K562 (cell line): ENCODE measurements at regions not wholly inside any gene's neighbourhood (a gene's known extent, or its start where the extent isn't known, plus 50 kb on each side); places are given as distances from the start of the nearest gene placed in this dataset.

Source experiments
- ATAC-seq: fragments of 200-7000 bp; cut with Tn5 transposase; 3 replicates; pipeline ENCODE4 v1.9.1; 2020; ENCODE audit warnings: moderate library complexity
- BruUV-seq: library from RNA; stranded (reverse); fragments of 400-500 nt; replicated peaks from 2 replicates; lab custom pipeline; 2021; lab: Mats Ljungman, UMichigan
- CTCF ChIA-PET: fragments of 300-600 bp; formaldehyde crosslinking; extraction: SDS; loops from one replicate; lab custom pipeline; 2021; ENCODE audit warnings: low intra/inter-chr PET ratio; lab: Yijun Ruan, JAX
- POLR2A ChIA-PET: fragments of 300-600, 350-650 bp; sonication (Branson Sonifier 250); formaldehyde crosslinking; extraction: SDS; loops from one replicate; lab custom pipeline; 2021; ENCODE audit warnings: antibody characterized with exemption, inconsistent platforms; lab: Yijun Ruan, JAX
- DNase-seq, 4 experiments: peaks; one replicate each; pipeline versions ENCODE4 v3.0.0 to v3.0.0-alpha.2; 2011 to 2018; ENCODE audit warnings: low spot score in 3 of 4, mixed read lengths in 3 of 4; ENCODE audit errors: extremely low read depth in 1 of 4
- FAIRE-seq: peaks from 2 replicates; lab custom pipeline; 2011; peaks lifted over from hg19 to GRCh38; lab: Jason Lieb, UNC
- H2AFZ ChIP-seq: 2 replicates; pipeline ENCODE4 v1.6.0; 2011; ENCODE audit warnings: low read depth, low read length, control low read depth, inconsistent platforms
- H3K27ac ChIP-seq: fragments of 200-600 bp; 3 replicates; pipeline ENCODE4 v1.8.0; 2011; ENCODE audit warnings: low read depth, mild to moderate bottlenecking, control low read depth, inconsistent platforms, low read length, moderate library complexity, mixed read lengths; ENCODE audit errors: extremely low read depth
- H3K27me3 ChIP-seq, 2 experiments: fragments of 300-600 bp in 1 of 2; 2 replicates in 1 of 2; 3 replicates in 1 of 2; pipeline versions ENCODE4 v1.6.0 to v1.8.0; 2011; ENCODE audit warnings: inconsistent platforms in 2 of 2, low read length in 2 of 2, mild to moderate bottlenecking in 1 of 2, mixed read lengths in 1 of 2, moderate library complexity in 1 of 2; ENCODE audit not compliant: control insufficient read depth in 2 of 2, insufficient read depth in 2 of 2
- H3K36me3 ChIP-seq: fragments of 300-600 bp; 3 replicates; pipeline ENCODE4 v1.8.0; 2011; ENCODE audit warnings: mild to moderate bottlenecking, low read length, inconsistent platforms; ENCODE audit not compliant: control insufficient read depth, insufficient read depth
- H3K4me1 ChIP-seq, 2 experiments: fragments of 200-600 bp in 1 of 2; replicated peaks in 1 of 2; 2 replicates in 1 of 2; 3 replicates in 1 of 2; pipeline versions ENCODE4 v1.5.1 to v1.8.0; 2011; ENCODE audit warnings: inconsistent platforms in 2 of 2, low read length in 2 of 2, mild to moderate bottlenecking in 1 of 2, mixed read lengths in 1 of 2, moderate library complexity in 1 of 2; ENCODE audit not compliant: control insufficient read depth in 2 of 2, insufficient read depth in 2 of 2
- H3K4me2 ChIP-seq: 2 replicates; pipeline ENCODE4 v1.6.1; 2011; ENCODE audit warnings: low read length, control low read depth, inconsistent platforms, mixed read lengths; ENCODE audit not compliant: insufficient read depth
- H3K4me3 ChIP-seq: fragments of 200-600 bp; sonication (generic), shearing (Covaris generic); 2 replicates; pipeline ENCODE4 v1.5.1; 2016; ENCODE audit warnings: control low read depth, inconsistent platforms
- H3K79me2 ChIP-seq: fragments of 200-600 bp; 3 replicates; pipeline ENCODE4 v1.8.0; 2011; ENCODE audit warnings: low read length, inconsistent platforms; ENCODE audit not compliant: control insufficient read depth, insufficient read depth
- H3K9ac ChIP-seq, 2 experiments: 2 replicates each; pipeline versions ENCODE4 v1.6.0 to v1.6.1; 2011; ENCODE audit warnings: low read depth in 2 of 2, low read length in 2 of 2, control low read depth in 1 of 2, inconsistent platforms in 1 of 2, mild to moderate bottlenecking in 1 of 2, mixed read lengths in 1 of 2; ENCODE audit not compliant: insufficient read depth in 1 of 2
- H3K9me1 ChIP-seq: one replicate; pipeline ENCODE4 v1.6.0; 2011; ENCODE audit warnings: inconsistent platforms, mild to moderate bottlenecking, low read length, moderate library complexity; ENCODE audit not compliant: control insufficient read depth, insufficient read depth
- H3K9me3 ChIP-seq: replicated peaks from 2 replicates; pipeline ENCODE4 v1.5.1; 2011; ENCODE audit warnings: low read depth, low read length, inconsistent platforms; ENCODE audit not compliant: control insufficient read depth, insufficient read depth
- H4K20me1 ChIP-seq: replicated peaks from 2 replicates; pipeline ENCODE4 v1.6.1; 2011; ENCODE audit warnings: low read length, inconsistent platforms, mixed read lengths; ENCODE audit not compliant: control insufficient read depth, insufficient read depth
- ATF4 ChIP-seq: fragments of 450-650 bp; formaldehyde crosslinking; IDR thresholded peaks from 2 replicates; pipeline ENCODE4 v1.4.0; 2022; ENCODE audit warnings: mild to moderate bottlenecking, moderate library complexity
- BRCA1 ChIP-seq, 2 experiments: fragments of 450-650 bp in 1 of 2; sonication (generic) in 1 of 2; formaldehyde crosslinking in 1 of 2; IDR thresholded peaks; 2 replicates each; pipeline versions ENCODE4 v1.5.0 to v1.6.1; 2017 to 2020; ENCODE audit warnings: mild to moderate bottlenecking in 1 of 2, missing genetic modification reagents in 1 of 2
- CBFA2T3 ChIP-seq: fragments of 450-650 bp; IDR thresholded peaks from 2 replicates; pipeline ENCODE4 v1.6.1; 2017
- CSDE1 ChIP-seq, 2 experiments: fragments of 450-650 bp; IDR thresholded peaks; 2 replicates each; pipeline ENCODE4 v1.6.1; 2016; ENCODE audit warnings: mild to moderate bottlenecking in 1 of 2
- E2F3 ChIP-seq: fragments of 250-450 bp; sonication (Bioruptor Pico); IDR thresholded peaks from 2 replicates; pipeline ENCODE4 v1.4.0; 2020; ENCODE audit warnings: mild to moderate bottlenecking
- HDAC6 ChIP-seq: IDR thresholded peaks from 2 replicates; pipeline ENCODE4 v1.6.1; 2012; ENCODE audit warnings: low read depth, mild to moderate bottlenecking, control low read depth, inconsistent platforms, low read length, moderate library complexity
- HLTF ChIP-seq: fragments of 450-650 bp; IDR thresholded peaks from 2 replicates; pipeline ENCODE4 v1.6.1; 2016
- HNRNPH1 ChIP-seq: fragments of 200-400 bp; formaldehyde crosslinking; optimal IDR thresholded peaks from 2 replicates; pipeline ENCODE3; 2017; ENCODE audit warnings: low read depth, mild to moderate bottlenecking, low read length, moderate library complexity
- MEF2A ChIP-seq: IDR thresholded peaks from 2 replicates; pipeline ENCODE4 v1.6.1; 2011; ENCODE audit warnings: low read depth, mild to moderate bottlenecking, low read length, moderate library complexity; ENCODE audit not compliant: control insufficient read depth
- NR0B1 ChIP-seq: fragments of 450-650 bp; IDR thresholded peaks from one replicate; pipeline ENCODE4 v1.6.1; 2018; ENCODE audit warnings: mild to moderate bottlenecking, moderate library complexity; ENCODE audit not compliant: partially characterized antibody
- NR2C2 ChIP-seq, 2 experiments: fragments of 200-800 bp in 1 of 2; sonication (Bioruptor generic) in 1 of 2; sonication (generic) in 1 of 2; formaldehyde crosslinking in 1 of 2; IDR thresholded peaks; 2 replicates each; pipeline versions ENCODE4 v1.6.1 to v1.8.0; 2016 to 2022; ENCODE audit warnings: mild to moderate bottlenecking in 1 of 2, missing compliant biosample characterization in 1 of 2, missing genetic modification characterization in 1 of 2, missing genetic modification reagents in 1 of 2
- POLR3A ChIP-seq: IDR thresholded peaks from 2 replicates; pipeline ENCODE4 v1.6.1; 2011; ENCODE audit warnings: borderline replicate concordance, mild to moderate bottlenecking, moderate library complexity; ENCODE audit not compliant: insufficient read length, insufficient read depth; ENCODE audit errors: extremely low read depth
- RBBP5 ChIP-seq: fragments of 200-600 bp; sonication (generic); IDR thresholded peaks from 2 replicates; pipeline ENCODE4 v1.6.1; 2012; ENCODE audit warnings: borderline replicate concordance, mild to moderate bottlenecking, low read length, control low read depth, inconsistent platforms; ENCODE audit not compliant: insufficient read depth, poor library complexity, severe bottlenecking
- SLC30A9 ChIP-seq: fragments of 250-450 bp; sonication (Bioruptor Pico); IDR thresholded peaks from 2 replicates; pipeline ENCODE4 v1.8.0; 2022; ENCODE audit warnings: mild to moderate bottlenecking, moderate library complexity
- SMAD2 ChIP-seq: fragments of 150-350 bp; IDR thresholded peaks from 2 replicates; pipeline ENCODE4 v1.6.1; 2014; ENCODE audit warnings: low read depth, mild to moderate bottlenecking, low read length
- U2AF2 ChIP-seq: fragments of 200-400 bp; formaldehyde crosslinking; optimal IDR thresholded peaks from 2 replicates; pipeline ENCODE3; 2017; ENCODE audit warnings: low read depth, mild to moderate bottlenecking, low read length
- ZNF133 ChIP-seq: fragments of 250-450 bp; sonication (Bioruptor Pico); IDR thresholded peaks from 2 replicates; pipeline ENCODE4 v1.4.0; 2020; ENCODE audit warnings: mild to moderate bottlenecking
- ZNF165 ChIP-seq: fragments of 250-450 bp; sonication (Bioruptor Pico); IDR thresholded peaks from 2 replicates; pipeline ENCODE4 v1.4.0; 2020; ENCODE audit warnings: borderline replicate concordance
- ZNF3 ChIP-seq: fragments of 250-450 bp; sonication (Bioruptor Pico); IDR thresholded peaks from 2 replicates; pipeline ENCODE4 v1.5.0; 2021; ENCODE audit warnings: mild to moderate bottlenecking, moderate library complexity
- ZNF778 ChIP-seq: fragments of 450-650 bp; formaldehyde crosslinking; IDR thresholded peaks from 2 replicates; pipeline ENCODE4 v1.4.0; 2020; ENCODE audit warnings: mild to moderate bottlenecking, moderate library complexity
- WGBS: fragments of 100-300 bp; shearing (Covaris generic); methylation state at CpG from one replicate; pipeline ENCODE4 v1.1.6; 2016; ENCODE audit warnings: low coverage, mixed read lengths; ENCODE audit not compliant: insufficient coverage; ENCODE audit errors: missing lambda C conversion rate; 5-methylcytosine and 5-hydroxymethylcytosine counted together
- in situ Hi-C: fragments of 300-500 bp; cut with MboI; formaldehyde crosslinking; loops from 4 replicates; pipeline ENCODE4 v1.15.0; 2018; ENCODE audit warnings: inconsistent platforms, mixed read lengths
- intact Hi-C: fragments of 100-400 bp; cut with micrococcal nuclease; formaldehyde crosslinking; loops from 2 replicates; pipeline ENCODE4 v1.14.2; 2022

- H3K27ac ChIP-seq, result no peak overlapping the region
- no peak for ATAC-seq
Measured at GRCh38 chr1:81174052-81174451, 626.7 kb upstream of the ADGRL2 start.

More at GRCh38 chr1:81174052-81174451, 626.7 kb upstream of the ADGRL2 start:
- DNase-seq (no peak), FAIRE-seq (no peak)
- H4K20me1 ChIP-seq, result no peaks in the 10 kb centered on the region
- no TSS peak for BruUV-seq
- H3K9ac ChIP-seq, result no peak overlapping the region
- no peak for TF ChIP-seq U2AF2
- no peak for TF ChIP-seq CBFA2T3
- TF ChIP-seq POLR3A, result no peak
- no peak for TF ChIP-seq MEF2A
- TF ChIP-seq RBBP5, result no peak
- no peak for TF ChIP-seq ATF4 (CRISPR knock-in tag)
- TF ChIP-seq ZNF3 (CRISPR knock-in tag), result no peak
- no peak for TF ChIP-seq HNRNPH1
- TF ChIP-seq SLC30A9 (CRISPR knock-in tag), result no peak
- no peak for TF ChIP-seq BRCA1 (IDR thresholded peaks at IDR 0.05)
- TF ChIP-seq BRCA1 (CRISPR knock-in tag; IDR thresholded peaks at IDR 0.05), result no peak
- no peak for TF ChIP-seq ZNF133
- TF ChIP-seq HDAC6, result no peak
- no peak for TF ChIP-seq CSDE1 (IDR thresholded peaks at IDR 0.05)
- no peak for TF ChIP-seq NR0B1
- TF ChIP-seq NR2C2 (CRISPR knock-in tag; IDR thresholded peaks at IDR 0.05), result no peak
- TF ChIP-seq NR2C2 (tag; IDR thresholded peaks at IDR 0.05), result no peak
- TF ChIP-seq ZNF165 (CRISPR knock-in tag), result no peak
- TF ChIP-seq HLTF, result no peak
- TF ChIP-seq SMAD2, result no peak
- no peak for TF ChIP-seq E2F3
- no peak for TF ChIP-seq ZNF778 (CRISPR knock-in tag)
- WGBS, result 0% methylated on average over 2 of the region's 2 CpGs
- H3K9me3 ChIP-seq, result no peaks in the 10 kb centered on the region
- H3K4me1 ChIP-seq, result no peaks in the 10 kb centered on the region; a peak in 1 of 5 replicates
- H2AFZ ChIP-seq, result no peak overlapping the region
- no peak overlapping the region for H3K4me3 ChIP-seq
- no peak overlapping the region for H3K4me2 ChIP-seq
- POLR2A ChIA-PET, result no interaction called here
- H3K79me2 ChIP-seq, result no peaks in the 10 kb centered on the region
- H3K27me3 ChIP-seq, result no peaks in the 10 kb centered on the region
- no peaks in the 10 kb centered on the region for H3K9me1 ChIP-seq
- CTCF ChIA-PET, result no interaction called here
- intact Hi-C loops, result no loop called here
- in situ Hi-C loops, result no loop called here
- no peaks in the 10 kb centered on the region for H3K36me3 ChIP-seq
